Neural cell (in vitro differentiated cells): ENCODE measurements at regions not wholly inside any gene's neighbourhood (a gene's known extent, or its start where the extent isn't known, plus 50 kb on each side); places are given as distances from the start of the nearest gene placed in this dataset.

Experiments
- EP300 ChIP-seq: fragments of 450-650 bp; conservative IDR thresholded peaks from 2 replicates; pipeline ENCODE4 v1.6.1; 2014; ENCODE audit warnings: antibody characterized with exemption, mild to moderate bottlenecking, moderate library complexity; ENCODE audit not compliant: poor library complexity, severe bottlenecking
- EZH2 ChIP-seq: fragments of 200-600, 300-800 bp; shearing (Covaris generic), sonication (generic); IDR thresholded peaks from 2 replicates; pipeline ENCODE4 v1.6.1; 2014; ENCODE audit warnings: antibody characterized with exemption, low read length, borderline replicate concordance, mild to moderate bottlenecking; ENCODE audit not compliant: insufficient read depth, poor library complexity, severe bottlenecking
- MXI1 ChIP-seq: fragments of 450-650 bp; conservative IDR thresholded peaks from 2 replicates; pipeline ENCODE4 v1.6.1; 2014; ENCODE audit warnings: antibody characterized with exemption, mild to moderate bottlenecking; ENCODE audit not compliant: poor library complexity, severe bottlenecking
- POLR2AphosphoS5 ChIP-seq: IDR thresholded peaks from 2 replicates; pipeline ENCODE4 v1.6.1; 2012
- REST ChIP-seq: IDR thresholded peaks from 2 replicates; pipeline ENCODE4 v1.6.1; 2012; ENCODE audit warnings: borderline replicate concordance
- TAF1 ChIP-seq: IDR thresholded peaks from 2 replicates; pipeline ENCODE4 v1.6.1; 2012; ENCODE audit warnings: low read depth
- TF ChIP-seq, protein P1 (sequence below): fragments of 450-650 bp; IDR thresholded peaks from 2 replicates; pipeline ENCODE4 v1.5.1; 2014; ENCODE audit warnings: antibody characterized with exemption, mild to moderate bottlenecking, moderate library complexity; ENCODE audit not compliant: poor library complexity, severe bottlenecking

GRCh38 chr1:193916452-193916851 is 730.0 kb upstream of the B3GALT2 start:
- TF ChIP-seq, protein P1, sequence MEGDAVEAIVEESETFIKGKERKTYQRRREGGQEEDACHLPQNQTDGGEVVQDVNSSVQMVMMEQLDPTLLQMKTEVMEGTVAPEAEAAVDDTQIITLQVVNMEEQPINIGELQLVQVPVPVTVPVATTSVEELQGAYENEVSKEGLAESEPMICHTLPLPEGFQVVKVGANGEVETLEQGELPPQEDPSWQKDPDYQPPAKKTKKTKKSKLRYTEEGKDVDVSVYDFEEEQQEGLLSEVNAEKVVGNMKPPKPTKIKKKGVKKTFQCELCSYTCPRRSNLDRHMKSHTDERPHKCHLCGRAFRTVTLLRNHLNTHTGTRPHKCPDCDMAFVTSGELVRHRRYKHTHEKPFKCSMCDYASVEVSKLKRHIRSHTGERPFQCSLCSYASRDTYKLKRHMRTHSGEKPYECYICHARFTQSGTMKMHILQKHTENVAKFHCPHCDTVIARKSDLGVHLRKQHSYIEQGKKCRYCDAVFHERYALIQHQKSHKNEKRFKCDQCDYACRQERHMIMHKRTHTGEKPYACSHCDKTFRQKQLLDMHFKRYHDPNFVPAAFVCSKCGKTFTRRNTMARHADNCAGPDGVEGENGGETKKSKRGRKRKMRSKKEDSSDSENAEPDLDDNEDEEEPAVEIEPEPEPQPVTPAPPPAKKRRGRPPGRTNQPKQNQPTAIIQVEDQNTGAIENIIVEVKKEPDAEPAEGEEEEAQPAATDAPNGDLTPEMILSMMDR, result no peak
- TF ChIP-seq REST (no peak), EZH2 (no peak), TAF1 (no peak), POLR2AphosphoS5 (no peak), MXI1 (no peak), EP300 (no peak)
